Naive thymus-derived CD8-positive, alpha-beta T cell (primary cell): ENCODE measurements at regions not wholly inside any gene's neighbourhood (a gene's known extent, or its start where the extent isn't known, plus 50 kb on each side); places are given as distances from the start of the nearest gene placed in this dataset.

Experiments
- ATAC-seq, 2 donors: fragments of 150-1000 bp; cut with Tn5 transposase in 1 of 2; sonication (Bioruptor Pico), chemical (Tn5 transposase) in 1 of 2; 1 replicate in 1 of 2; 2 replicates in 1 of 2; pipeline ENCODE4 v1.10.0; 2021; ENCODE audit warnings: mild to moderate bottlenecking in 2 of 2, moderate library complexity in 2 of 2
- POLR2A ChIA-PET: fragments of 350-600 bp; sonication (Branson Sonifier 250); formaldehyde crosslinking; loops from one replicate; lab custom pipeline; 2021; ENCODE audit warnings: antibody characterized with exemption; lab: Charles Lee
- DNase-seq, 10 donors: peaks; one replicate each; pipeline versions ENCODE4 v3.0.0 to v3.0.0-alpha.2; 2020 to 2022
- H3K27ac Mint-ChIP-seq, 10 donors: one replicate each; pipeline ENCODE4 v1.8.0; 2020 to 2022; ENCODE audit warnings: mild to moderate bottlenecking in 10 of 10, mixed read lengths in 10 of 10, moderate library complexity in 4 of 10, inconsistent platforms in 1 of 10
- H3K27me3 Mint-ChIP-seq, 5 donors: one replicate each; pipeline ENCODE4 v1.8.0; 2021 to 2022; ENCODE audit warnings: mixed read lengths in 5 of 5
- H3K36me3 Mint-ChIP-seq, 3 donors: one replicate each; pipeline ENCODE4 v1.8.0; 2020 to 2022; ENCODE audit warnings: mixed read lengths in 3 of 3, mild to moderate bottlenecking in 2 of 3, inconsistent platforms in 1 of 3
- H3K4me1 Mint-ChIP-seq, 4 donors: one replicate each; pipeline ENCODE4 v1.8.0; 2021 to 2022; ENCODE audit warnings: mixed read lengths in 4 of 4
- H3K4me3 Mint-ChIP-seq, 10 donors: one replicate each; pipeline ENCODE4 v1.8.0; 2020 to 2022; ENCODE audit warnings: mild to moderate bottlenecking in 10 of 10, mixed read lengths in 10 of 10, moderate library complexity in 6 of 10, inconsistent platforms in 1 of 10
- H3K9me3 Mint-ChIP-seq, 9 donors: one replicate each; pipeline ENCODE4 v1.8.0; 2020 to 2022; ENCODE audit warnings: mixed read lengths in 9 of 9, mild to moderate bottlenecking in 3 of 9, inconsistent platforms in 1 of 9, moderate library complexity in 1 of 9

DNA sequence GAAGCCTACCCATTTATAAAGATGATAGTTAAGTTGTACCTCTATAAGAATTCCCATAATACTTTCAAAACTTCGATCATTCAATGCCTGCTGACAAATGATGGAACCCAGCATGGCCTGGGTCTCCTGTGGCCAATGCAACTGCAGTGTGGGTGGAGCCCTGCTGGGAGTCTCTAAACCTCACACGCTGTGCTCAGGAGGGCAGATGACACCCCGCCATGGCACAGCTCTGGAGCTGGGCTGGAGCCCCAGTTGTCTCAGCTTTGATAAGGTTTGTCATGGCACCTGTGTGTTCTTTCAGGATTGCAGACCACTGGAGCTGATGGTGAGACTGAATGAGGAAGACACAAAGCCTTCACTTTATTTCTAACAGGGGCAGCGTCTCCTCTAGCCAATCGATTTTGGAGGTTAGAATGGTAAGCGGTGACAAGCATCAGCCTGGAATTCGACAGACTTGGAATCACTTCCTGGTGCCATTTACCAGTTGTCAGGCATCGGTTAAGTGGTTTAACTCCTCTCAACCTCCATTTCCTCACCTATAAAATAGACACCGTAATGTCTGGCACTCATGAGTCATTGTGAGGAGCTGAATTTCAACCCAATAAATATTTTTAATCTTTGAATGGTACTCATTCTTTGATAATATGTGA lies 383.6 kb upstream of the SALL3 start:
- ATAC-seq (no peak), DNase-seq (no peak)
- POLR2A ChIA-PET: no interaction called here
- Mint-ChIP-seq H3K27me3 (peaks cover 0 to 1% (median 0%) of the 10 kb centered on the region in 5 donors), H3K4me3 (no peak overlapping the region), H3K27ac (no peak overlapping the region), H3K9me3 (peaks cover 4 to 26% (median 17%) of the 10 kb centered on the region in 9 donors), H3K4me1 (no peaks in the 10 kb centered on the region), H3K36me3 (peaks cover 0 to 8% (median 0%) of the 10 kb centered on the region in 3 donors)

DNA sequence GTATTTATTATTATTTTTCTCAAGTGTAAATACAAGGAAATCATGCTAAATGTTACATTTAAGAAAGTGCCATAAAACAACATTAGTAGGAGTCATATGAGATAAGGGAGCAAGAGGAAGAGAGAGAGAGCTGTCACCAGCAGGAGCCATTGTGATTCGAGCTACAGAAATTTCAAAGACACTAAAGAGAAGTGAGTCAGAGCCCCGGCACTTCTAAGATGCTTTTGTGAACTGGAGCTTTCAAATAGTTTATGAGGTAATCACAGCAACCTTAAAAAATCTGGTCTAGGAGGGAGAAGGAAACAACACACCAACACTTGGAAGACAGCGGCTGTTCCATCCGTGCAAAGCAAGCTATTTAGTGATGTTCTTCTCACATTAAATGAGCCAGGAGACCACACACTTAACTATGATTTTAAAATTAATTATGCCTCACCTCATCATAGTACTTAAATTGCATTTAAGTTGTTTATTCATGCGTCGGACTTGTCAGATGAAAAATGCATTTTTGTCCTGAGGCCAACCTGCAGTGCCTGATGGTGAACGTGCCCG lies 382.7 kb upstream of the SALL3 start:
- POLR2A ChIA-PET: no interaction called here
- no peak overlapping the region for H3K4me3 Mint-ChIP-seq
- ATAC-seq (no peak), DNase-seq (no peak)
- H3K36me3 Mint-ChIP-seq: peaks cover 0 to 7% (median 0%) of the 10 kb centered on the region in 3 donors
- H3K4me1 Mint-ChIP-seq: no peaks in the 10 kb centered on the region
- H3K27ac Mint-ChIP-seq: no peak overlapping the region
- peaks cover 4 to 21% (median 16%) of the 10 kb centered on the region in 9 donors for H3K9me3 Mint-ChIP-seq
- H3K27me3 Mint-ChIP-seq: peaks cover 0 to 1% (median 0%) of the 10 kb centered on the region in 5 donors

DNA sequence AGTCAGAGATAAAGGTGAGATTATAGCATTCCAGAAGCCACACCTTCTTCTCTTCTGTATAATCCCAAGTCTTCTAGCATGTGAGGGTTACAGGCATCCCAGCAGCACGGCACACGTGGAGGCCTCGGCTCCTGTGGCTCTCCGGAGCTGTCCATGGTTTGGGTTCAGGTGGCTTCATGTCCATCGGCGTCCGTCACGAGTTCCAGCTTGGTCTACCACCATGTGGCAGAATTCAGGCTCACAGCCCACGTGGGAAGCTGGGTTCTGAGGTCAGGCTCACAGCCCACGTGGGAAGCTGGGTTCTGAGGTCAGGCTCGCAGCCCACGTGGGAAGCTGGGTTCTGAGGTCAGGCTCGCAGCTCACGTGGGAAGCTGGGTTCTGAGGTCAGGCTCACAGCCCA lies 378.3 kb upstream of the SALL3 start:
- Mint-ChIP-seq H3K27ac (no peak overlapping the region), H3K4me3 (no peak overlapping the region), H3K9me3 (peaks cover 0 to 11% (median 2%) of the 10 kb centered on the region in 9 donors), H3K4me1 (no peaks in the 10 kb centered on the region), H3K36me3 (no peaks in the 10 kb centered on the region), H3K27me3 (peaks cover 0 to 6% (median 0%) of the 10 kb centered on the region in 5 donors)
- DNase-seq (no peak), ATAC-seq (no peak)
- POLR2A ChIA-PET: no interaction called here

DNA sequence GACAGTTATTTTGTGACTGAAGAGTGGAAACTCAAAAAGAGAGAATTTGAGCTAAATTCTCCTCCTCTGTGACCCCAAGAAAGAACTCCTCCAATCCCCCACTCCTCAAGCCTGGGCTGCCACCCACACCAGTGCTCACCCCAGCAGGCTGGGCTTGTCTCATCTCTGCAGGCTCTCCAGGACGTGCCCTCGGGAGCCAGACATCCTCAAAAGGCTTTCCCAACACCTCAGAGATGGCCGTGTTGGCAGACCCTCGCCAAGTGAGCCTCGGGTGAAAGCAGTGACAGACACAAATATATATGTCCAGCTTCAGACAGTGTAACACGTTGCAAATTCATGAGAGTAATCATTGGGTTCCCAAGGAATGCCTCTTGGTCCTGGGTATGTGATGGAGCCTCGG lies 377.7 kb upstream of the SALL3 start:
- Mint-ChIP-seq H3K36me3 (no peaks in the 10 kb centered on the region), H3K27me3 (peaks cover 0 to 10% (median 1%) of the 10 kb centered on the region in 5 donors), H3K4me1 (peaks cover 0 to 3% (median 0%) of the 10 kb centered on the region in 4 donors), H3K4me3 (no peak overlapping the region), H3K27ac (no peak overlapping the region), H3K9me3 (peaks cover 0 to 16% (median under 1%) of the 10 kb centered on the region in 9 donors)
- ATAC-seq: no peak
- POLR2A ChIA-PET: no interaction called here
- DNase-seq: no peak

DNA sequence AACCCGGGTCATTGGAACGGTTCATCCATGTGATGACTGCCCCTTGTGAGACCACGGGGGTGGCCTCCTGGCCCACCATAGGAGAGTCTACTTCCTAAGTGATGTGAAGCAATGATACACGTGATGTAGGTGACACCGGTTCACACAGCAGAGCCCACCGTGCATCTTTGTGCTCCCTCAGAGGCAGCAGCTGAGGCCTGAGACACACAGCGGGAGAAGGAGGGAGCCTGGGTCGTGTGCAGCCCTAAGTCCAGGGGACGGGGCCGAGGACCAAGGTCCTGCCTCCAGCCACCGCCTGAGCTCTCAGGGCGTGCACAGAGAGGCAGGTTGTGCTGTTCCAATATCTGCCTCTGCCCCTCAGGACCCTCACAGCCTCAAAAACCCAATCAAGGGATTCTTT lies 377.2 kb upstream of the SALL3 start:
- H3K27me3 Mint-ChIP-seq: peaks cover 0 to 12% (median 1%) of the 10 kb centered on the region in 5 donors
- no peaks in the 10 kb centered on the region for H3K36me3 Mint-ChIP-seq
- no peak overlapping the region for H3K4me3 Mint-ChIP-seq
- H3K9me3 Mint-ChIP-seq: peaks cover 0 to 16% (median 0%) of the 10 kb centered on the region in 9 donors
- no peak for DNase-seq
- POLR2A ChIA-PET: no interaction called here
- no peak for ATAC-seq
- no peak overlapping the region for H3K27ac Mint-ChIP-seq
- peaks cover 0 to 3% (median 0%) of the 10 kb centered on the region in 4 donors for H3K4me1 Mint-ChIP-seq

DNA sequence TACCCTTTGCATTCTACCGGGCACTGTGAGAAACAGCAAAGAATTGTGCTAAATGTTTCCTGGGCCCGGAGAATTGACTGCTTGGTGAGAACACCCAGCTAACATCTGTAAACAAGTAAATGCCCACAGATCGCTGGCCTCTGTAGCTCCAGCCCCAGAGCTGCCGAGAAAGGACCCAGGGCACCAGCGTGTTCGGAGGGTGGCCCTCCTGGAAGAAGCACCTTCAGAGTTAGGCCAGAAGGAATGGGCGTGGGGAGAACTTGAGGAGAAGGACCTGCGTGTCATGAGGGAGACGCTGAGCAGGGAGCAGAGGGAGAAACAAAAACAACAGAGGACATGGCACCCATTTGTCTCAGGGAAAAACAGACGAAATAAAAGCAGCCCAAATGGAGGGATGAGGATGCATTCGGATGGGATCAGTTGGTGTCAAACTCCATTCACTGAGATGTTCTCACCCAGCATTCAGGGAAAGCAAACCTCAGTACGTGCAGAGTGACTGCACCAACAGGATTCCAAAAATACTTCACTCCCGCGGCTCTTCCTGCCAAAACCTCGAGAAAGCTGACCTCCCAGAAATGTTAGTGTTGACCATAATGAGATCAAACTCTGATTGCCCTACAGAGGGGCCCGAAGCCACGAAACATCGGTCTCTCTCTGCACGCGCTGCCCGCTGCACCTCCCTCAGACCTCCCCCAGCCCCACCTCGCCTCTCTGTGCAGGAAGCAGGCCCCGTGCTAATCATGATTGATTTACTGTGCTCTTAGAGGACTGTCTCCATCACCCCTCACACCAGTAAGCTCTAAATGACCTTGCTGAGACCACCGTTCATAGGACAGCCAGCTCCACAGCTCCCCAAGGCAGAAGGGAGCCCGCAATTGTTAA lies 376.3 kb upstream of the SALL3 start:
- peaks cover 0 to 12% (median 1%) of the 10 kb centered on the region in 9 donors for H3K9me3 Mint-ChIP-seq
- no peak overlapping the region for H3K4me3 Mint-ChIP-seq
- H3K27ac Mint-ChIP-seq: no peak overlapping the region
- DNase-seq: no peak
- H3K36me3 Mint-ChIP-seq: no peaks in the 10 kb centered on the region
- POLR2A ChIA-PET: no interaction called here
- H3K27me3 Mint-ChIP-seq: peaks cover 1 to 16% (median 4%) of the 10 kb centered on the region in 5 donors
- H3K4me1 Mint-ChIP-seq: peaks cover 0 to 3% (median 0%) of the 10 kb centered on the region in 4 donors
- ATAC-seq: no peak

DNA sequence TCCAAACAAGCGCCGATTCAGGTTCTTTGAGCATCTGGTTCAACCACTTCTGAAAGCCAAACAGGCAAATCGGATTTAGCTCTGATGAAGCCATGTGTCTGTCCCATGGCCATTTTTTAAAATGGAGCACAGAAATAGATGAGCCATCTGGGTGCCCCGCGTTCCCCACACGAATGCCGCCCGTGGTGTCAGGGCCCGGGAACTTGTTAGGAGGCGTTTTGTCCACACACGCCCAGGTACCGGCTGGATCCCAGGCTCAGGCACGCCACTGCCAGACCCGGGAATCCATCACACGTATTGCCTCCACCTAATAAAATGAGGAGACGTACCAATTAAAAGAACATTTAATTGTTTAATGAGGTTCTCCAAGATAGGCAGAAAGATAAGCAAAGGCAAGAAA lies 374.4 kb upstream of the SALL3 start:
- ATAC-seq (no peak), DNase-seq (no peak)
- no peaks in the 10 kb centered on the region for H3K36me3 Mint-ChIP-seq
- H3K27me3 Mint-ChIP-seq: peaks cover 1 to 19% (median 6%) of the 10 kb centered on the region in 5 donors
- POLR2A ChIA-PET: no interaction called here
- peaks cover 0 to 3% (median 0%) of the 10 kb centered on the region in 4 donors for H3K4me1 Mint-ChIP-seq
- H3K27ac Mint-ChIP-seq: no peak overlapping the region
- H3K9me3 Mint-ChIP-seq: peaks cover 0 to 7% (median 0%) of the 10 kb centered on the region in 9 donors
- H3K4me3 Mint-ChIP-seq: no peak overlapping the region

DNA sequence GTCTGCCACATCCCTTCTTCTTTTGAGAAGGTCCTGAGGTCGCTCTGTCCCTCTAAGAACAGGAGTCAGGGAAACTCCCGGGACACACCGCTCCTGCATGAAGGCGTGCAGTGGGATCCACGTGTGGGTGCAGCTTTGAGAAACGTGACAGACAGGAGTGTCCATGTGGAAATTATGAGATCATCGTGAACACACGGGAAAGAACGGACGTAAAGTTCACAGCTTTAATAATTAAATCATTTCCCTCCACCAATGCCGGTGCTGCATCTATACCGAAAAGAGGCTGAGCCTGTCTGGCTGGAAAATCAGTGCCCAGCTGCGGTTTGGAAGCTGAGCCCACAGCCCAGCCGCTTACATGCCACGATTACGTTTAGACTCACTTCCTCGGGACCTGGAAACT lies 372.4 kb upstream of the SALL3 start:
- no peak overlapping the region for H3K27ac Mint-ChIP-seq
- peaks cover 0 to 3% (median 0%) of the 10 kb centered on the region in 4 donors for H3K4me1 Mint-ChIP-seq
- POLR2A ChIA-PET: no interaction called here
- no peak overlapping the region for H3K4me3 Mint-ChIP-seq
- ATAC-seq (no peak), DNase-seq (no peak)
- H3K36me3 Mint-ChIP-seq: no peaks in the 10 kb centered on the region
- H3K9me3 Mint-ChIP-seq: peaks cover 0 to 7% (median 0%) of the 10 kb centered on the region in 9 donors
- H3K27me3 Mint-ChIP-seq: peaks cover 1 to 28% (median 6%) of the 10 kb centered on the region in 5 donors

DNA sequence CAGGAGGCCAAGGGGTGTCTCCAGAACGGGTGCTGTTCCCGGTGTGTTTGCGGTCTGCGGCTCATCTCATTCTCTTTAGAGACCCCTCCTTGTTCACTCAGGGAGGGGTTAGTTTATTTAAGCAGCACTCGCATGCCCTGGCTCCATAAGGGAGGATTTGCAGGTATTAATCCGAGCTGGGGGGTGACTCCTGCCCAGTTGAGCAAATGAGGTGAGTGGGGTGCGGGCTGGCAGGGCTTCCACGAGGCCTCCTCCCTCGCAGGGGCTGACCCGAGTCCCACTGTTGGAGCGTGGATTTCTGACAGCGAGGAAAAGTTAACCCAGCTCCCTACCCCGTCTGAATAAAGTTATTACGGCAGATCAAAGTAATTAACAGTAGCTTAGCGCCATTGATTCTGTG lies 371.8 kb upstream of the SALL3 start:
- peaks cover 1 to 28% (median 6%) of the 10 kb centered on the region in 5 donors for H3K27me3 Mint-ChIP-seq

DNA sequence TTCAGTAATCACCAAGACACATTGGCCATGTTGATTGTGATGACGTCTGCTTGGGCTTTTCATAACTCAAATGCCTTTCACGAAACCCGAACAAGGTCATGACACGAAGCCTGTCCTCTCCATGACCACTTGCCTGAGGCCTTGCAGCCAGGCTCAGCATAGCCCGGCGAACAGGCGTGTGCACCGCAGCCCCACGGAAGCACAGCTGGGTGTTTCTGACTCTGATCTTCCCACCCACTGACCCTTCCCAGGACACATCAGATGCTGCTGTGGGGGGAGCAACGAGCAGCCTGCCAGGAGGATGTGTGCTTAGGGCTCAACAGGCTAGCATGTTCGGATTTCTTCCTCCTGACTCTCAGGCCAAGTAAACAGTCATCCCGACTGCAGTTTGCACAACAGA lies 369.4 kb upstream of the SALL3 start:
- peaks cover 0 to 3% (median 0%) of the 10 kb centered on the region in 4 donors for H3K4me1 Mint-ChIP-seq
- peaks cover 0 to 16% (median 11%) of the 10 kb centered on the region in 9 donors for H3K9me3 Mint-ChIP-seq
- H3K27ac Mint-ChIP-seq: no peak overlapping the region
- DNase-seq (no peak), ATAC-seq (no peak)
- H3K27me3 Mint-ChIP-seq: peaks cover 1 to 32% (median 7%) of the 10 kb centered on the region in 5 donors
- H3K4me3 Mint-ChIP-seq: no peak overlapping the region
- POLR2A ChIA-PET: no interaction called here
- peaks cover 0 to 3% (median 0%) of the 10 kb centered on the region in 3 donors for H3K36me3 Mint-ChIP-seq

More for the DNA sequence above, 371.8 kb upstream of the SALL3 start:
- no peak overlapping the region for H3K4me3 Mint-ChIP-seq
- ATAC-seq (no peak), DNase-seq (no peak)
- no peaks in the 10 kb centered on the region for H3K36me3 Mint-ChIP-seq
- H3K9me3 Mint-ChIP-seq: peaks cover 0 to 8% (median 2%) of the 10 kb centered on the region in 9 donors
- peaks cover 0 to 3% (median 0%) of the 10 kb centered on the region in 4 donors for H3K4me1 Mint-ChIP-seq
- no peak overlapping the region for H3K27ac Mint-ChIP-seq
- POLR2A ChIA-PET: no interaction called here

DNA sequence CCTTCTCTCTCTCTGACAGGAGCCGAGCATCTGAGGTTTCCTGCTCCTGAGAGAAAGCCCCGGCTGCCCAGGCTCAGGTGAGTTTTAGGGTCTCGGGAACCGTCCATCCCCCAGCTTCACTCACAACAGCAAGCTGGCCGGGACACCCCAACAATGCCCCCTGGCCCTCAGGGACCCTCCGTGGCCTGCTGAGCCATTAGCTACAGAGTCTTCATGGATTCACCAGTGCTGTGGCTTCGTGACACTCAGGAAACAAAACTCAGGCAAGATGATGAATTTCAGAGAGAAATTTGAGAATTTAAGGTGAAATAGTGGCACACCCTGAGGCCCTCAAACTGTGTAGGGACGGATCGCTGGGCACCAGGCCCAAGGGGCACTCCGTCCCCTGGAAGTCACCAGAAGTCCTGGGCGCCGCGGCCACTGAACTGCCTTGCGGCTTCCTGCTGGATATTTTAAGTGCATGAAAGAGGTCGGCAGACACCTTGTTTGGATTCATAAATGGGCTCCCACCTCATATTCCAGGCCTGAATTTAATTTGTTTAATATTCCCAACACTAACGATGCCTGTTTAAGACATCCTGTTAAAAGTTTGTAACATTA lies 368.3 kb upstream of the SALL3 start:
- H3K4me3 Mint-ChIP-seq: no peak overlapping the region
- DNase-seq (no peak), ATAC-seq (no peak)
- peaks cover 0 to 3% (median 0%) of the 10 kb centered on the region in 4 donors for H3K4me1 Mint-ChIP-seq
- POLR2A ChIA-PET: no interaction called here
- H3K36me3 Mint-ChIP-seq: peaks cover 0 to 3% (median 0%) of the 10 kb centered on the region in 3 donors
- no peak overlapping the region for H3K27ac Mint-ChIP-seq
- peaks cover 3 to 24% (median 15%) of the 10 kb centered on the region in 9 donors for H3K9me3 Mint-ChIP-seq
- peaks cover 1 to 26% (median 8%) of the 10 kb centered on the region in 5 donors for H3K27me3 Mint-ChIP-seq

DNA sequence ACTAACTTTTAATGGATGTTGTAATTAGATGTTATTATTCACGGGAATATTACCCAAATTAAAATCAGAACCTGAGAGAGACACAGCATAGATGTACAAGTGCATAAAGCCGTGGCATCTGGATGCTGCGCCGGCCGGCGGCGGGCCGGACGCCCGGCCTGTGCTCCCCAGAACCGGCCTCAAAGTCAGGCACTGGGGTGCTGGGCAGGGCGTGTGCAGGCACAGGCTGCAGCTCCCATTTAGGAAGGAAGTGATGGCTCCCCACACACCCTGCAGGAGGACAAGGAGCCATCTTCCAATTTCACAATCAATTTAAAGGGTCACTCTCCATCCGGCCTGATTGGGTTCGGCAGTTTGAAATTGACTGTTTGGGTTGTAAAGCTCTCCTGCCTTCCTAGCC lies 367.7 kb upstream of the SALL3 start:
- peaks cover 1 to 26% (median 7%) of the 10 kb centered on the region in 5 donors for H3K27me3 Mint-ChIP-seq
- peaks cover 3 to 29% (median 16%) of the 10 kb centered on the region in 9 donors for H3K9me3 Mint-ChIP-seq
- POLR2A ChIA-PET: no interaction called here
- DNase-seq (no peak), ATAC-seq (no peak)
- no peak overlapping the region for H3K27ac Mint-ChIP-seq
- peaks cover 0 to 5% (median 3%) of the 10 kb centered on the region in 3 donors for H3K36me3 Mint-ChIP-seq
- H3K4me1 Mint-ChIP-seq: peaks cover 0 to under 1% (median 0%) of the 10 kb centered on the region in 4 donors
- no peak overlapping the region for H3K4me3 Mint-ChIP-seq
